ENCODE measurements at regions not wholly inside any gene's neighbourhood (a gene's known extent, or its start where the extent isn't known, plus 50 kb on each side); places are given as distances from the start of the nearest gene placed in this dataset.

- no peak for DNase-seq (ENCODE audit: low read depth, low spot score)
Observed at GRCh38 chr6:56767892-56768531, 125.3 kb upstream of the DST start.

GRCh38 chr6:56767435-56767834, 124.7 kb upstream of the DST start:
- no peak for DNase-seq (ENCODE audit: low read depth, low spot score)

- no peak for DNase-seq (ENCODE audit: low read depth, low spot score)
Observed at GRCh38 chr6:56766806-56767178, 124.1 kb upstream of the DST start.

GRCh38 chr6:56766139-56766805, 123.6 kb upstream of the DST start:
- no peak for DNase-seq (ENCODE audit: low read depth, low spot score)

GRCh38 chr6:56765494-56765893, 122.8 kb upstream of the DST start:
- no peak for DNase-seq (ENCODE audit: low read depth, low spot score)

GRCh38 chr6:56764081-56764566, 121.4 kb upstream of the DST start:
- no peak for DNase-seq (ENCODE audit: low read depth, low spot score)

GRCh38 chr6:56761651-56762050, 119.0 kb upstream of the DST start:
- no peak for DNase-seq (ENCODE audit: low read depth, low spot score)

- no peak for DNase-seq (ENCODE audit: low read depth, low spot score)
Observed at GRCh38 chr6:56760842-56761241, 118.2 kb upstream of the DST start.

- no peak for DNase-seq (ENCODE audit: low read depth, low spot score)
Observed at GRCh38 chr6:56759521-56759920, 116.8 kb upstream of the DST start.

GRCh38 chr6:56758553-56758952, 115.9 kb upstream of the DST start:
- no peak for DNase-seq (ENCODE audit: low read depth, low spot score)

- DNase-seq (ENCODE audit: low read depth, low spot score): no peak
Observed at GRCh38 chr6:56758120-56758519, 115.4 kb upstream of the DST start.

- peak; percentile 44 for DNase-seq (ENCODE audit: low read depth, low spot score)
Observed at GRCh38 chr6:56757588-56757984, 114.9 kb upstream of the DST start.

GRCh38 chr6:56756791-56757587, 114.3 kb upstream of the DST start:
- no peak for DNase-seq (ENCODE audit: low read depth, low spot score)

GRCh38 chr6:56756219-56756789, 113.6 kb upstream of the DST start:
- DNase-seq (ENCODE audit: low read depth, low spot score): no peak

- DNase-seq (ENCODE audit: low read depth, low spot score): no peak
Observed at GRCh38 chr6:56755040-56755439, 112.4 kb upstream of the DST start.

- DNase-seq (ENCODE audit: low read depth, low spot score): no peak
Observed at GRCh38 chr6:56753811-56754210, 111.1 kb upstream of the DST start.

- DNase-seq (ENCODE audit: low read depth, low spot score): no peak
Observed at GRCh38 chr6:56752534-56752933, 109.8 kb upstream of the DST start.

- no peak for DNase-seq (ENCODE audit: low read depth, low spot score)
Observed at GRCh38 chr6:56752009-56752408, 109.3 kb upstream of the DST start.

- no peak for DNase-seq (ENCODE audit: low read depth, low spot score)
Observed at GRCh38 chr6:56751604-56752003, 108.9 kb upstream of the DST start.

- DNase-seq (ENCODE audit: low read depth, low spot score): no peak
Observed at GRCh38 chr6:56750686-56751085, 108.0 kb upstream of the DST start.

- no peak for DNase-seq (ENCODE audit: low read depth, low spot score)
Observed at GRCh38 chr6:56749632-56750151, 107.0 kb upstream of the DST start.

Data from pulmonary artery endothelial cell (primary cell).